Keratinocyte (primary cell): ENCODE measurements at regions not wholly inside any gene's neighbourhood (a gene's known extent, or its start where the extent isn't known, plus 50 kb on each side); places are given as distances from the start of the nearest gene placed in this dataset.

Experiments
- DNase-seq: peaks from one replicate; pipeline ENCODE4 v3.0.0-alpha.2; 2011; ENCODE audit warnings: low read depth, missing footprints, low spot score
- FAIRE-seq: peaks from 2 replicates; lab custom pipeline; 2011; peaks lifted over from hg19 to GRCh38; lab: Jason Lieb, UNC
- H2AFZ ChIP-seq: 2 replicates; pipeline ENCODE4 v1.6.0; 2012; ENCODE audit warnings: low read length, control low read depth, inconsistent platforms; ENCODE audit not compliant: control insufficient read depth
- H3K27ac ChIP-seq: 2 replicates; pipeline ENCODE4 v1.5.1; 2011; ENCODE audit warnings: low read length; ENCODE audit not compliant: control insufficient read depth, insufficient read depth
- H3K27me3 ChIP-seq: 3 replicates; pipeline ENCODE4 v1.6.0; 2011; ENCODE audit warnings: low read length; ENCODE audit not compliant: control insufficient read depth, insufficient read depth; ENCODE audit errors: extremely low read depth
- H3K36me3 ChIP-seq, 2 experiments: 2 replicates in 1 of 2; 3 replicates in 1 of 2; pipeline ENCODE4 v1.5.1; 2011; ENCODE audit warnings: low read length in 2 of 2, mild to moderate bottlenecking in 1 of 2; ENCODE audit not compliant: control insufficient read depth in 2 of 2, insufficient read depth in 2 of 2; ENCODE audit errors: extremely low read depth in 1 of 2
- H3K4me1 ChIP-seq: 3 replicates; pipeline ENCODE4 v1.5.1; 2011; ENCODE audit warnings: low read length; ENCODE audit not compliant: control insufficient read depth, insufficient read depth; ENCODE audit errors: extremely low read depth
- H3K4me2 ChIP-seq: 3 replicates; pipeline ENCODE4 v1.6.0; 2011; ENCODE audit warnings: low read depth, low read length; ENCODE audit not compliant: control insufficient read depth, insufficient read depth; ENCODE audit errors: extremely low read depth
- H3K4me3 ChIP-seq, 3 experiments: fragments of 200-600 bp in 1 of 3; sonication (generic) in 1 of 3; 2 replicates in 2 of 3; 3 replicates in 1 of 3; pipeline ENCODE4 v1.5.1; 2011 to 2016; ENCODE audit warnings: low read length in 3 of 3, mild to moderate bottlenecking in 3 of 3, control low read depth in 2 of 3, inconsistent platforms in 1 of 3, low read depth in 1 of 3, mixed read lengths in 1 of 3, mixed run types in 1 of 3, moderate library complexity in 1 of 3; ENCODE audit not compliant: control insufficient read depth in 2 of 3, insufficient read depth in 2 of 3; ENCODE audit errors: extremely low read depth in 1 of 3
- H3K79me2 ChIP-seq: 2 replicates; pipeline ENCODE4 v1.6.0; 2012; ENCODE audit warnings: low read length; ENCODE audit not compliant: control insufficient read depth, insufficient read depth
- H3K9ac ChIP-seq: 3 replicates; pipeline ENCODE4 v1.6.0; 2011; ENCODE audit warnings: low read length; ENCODE audit not compliant: control insufficient read depth, insufficient read depth; ENCODE audit errors: extremely low read depth
- H3K9me1 ChIP-seq: 3 replicates; pipeline ENCODE4 v1.6.0; 2011; ENCODE audit warnings: low read length; ENCODE audit not compliant: control insufficient read depth, insufficient read depth; ENCODE audit errors: extremely low read depth
- H3K9me3 ChIP-seq: 2 replicates; pipeline ENCODE4 v1.5.1; 2012; ENCODE audit warnings: low read depth, low read length; ENCODE audit not compliant: control insufficient read depth
- H4K20me1 ChIP-seq: 3 replicates; pipeline ENCODE4 v1.6.0; 2011; ENCODE audit warnings: low read length; ENCODE audit not compliant: control insufficient read depth, insufficient read depth; ENCODE audit errors: extremely low read depth
- EZH2 ChIP-seq: IDR thresholded peaks from one replicate; pipeline ENCODE4 v1.6.1; 2012; ENCODE audit warnings: inconsistent platforms, mild to moderate bottlenecking, low read length, moderate library complexity
- dilution Hi-C: fragments of 300-500 bp; cut with MboI; formaldehyde crosslinking; loops from one replicate; pipeline ENCODE4 v1.7.0; 2020; ENCODE audit warnings: low sequenced_read_pairs; ENCODE audit not compliant: extremely low pct_ligation_motif_present
- TF ChIP-seq, protein P1 (sequence below), 3 experiments: IDR thresholded peaks in 1 of 3; conservative IDR thresholded peaks in 1 of 3; optimal IDR thresholded peaks in 1 of 3; 2 replicates in 2 of 3; 3 replicates in 1 of 3; pipeline versions ENCODE3 to v1.5.1; 2011; ENCODE audit warnings: low read length in 3 of 3, mild to moderate bottlenecking in 3 of 3, moderate library complexity in 2 of 3, control low read depth in 1 of 3, inconsistent platforms in 1 of 3; ENCODE audit not compliant: insufficient read depth in 2 of 3; ENCODE audit errors: extremely low read depth in 1 of 3

DNA sequence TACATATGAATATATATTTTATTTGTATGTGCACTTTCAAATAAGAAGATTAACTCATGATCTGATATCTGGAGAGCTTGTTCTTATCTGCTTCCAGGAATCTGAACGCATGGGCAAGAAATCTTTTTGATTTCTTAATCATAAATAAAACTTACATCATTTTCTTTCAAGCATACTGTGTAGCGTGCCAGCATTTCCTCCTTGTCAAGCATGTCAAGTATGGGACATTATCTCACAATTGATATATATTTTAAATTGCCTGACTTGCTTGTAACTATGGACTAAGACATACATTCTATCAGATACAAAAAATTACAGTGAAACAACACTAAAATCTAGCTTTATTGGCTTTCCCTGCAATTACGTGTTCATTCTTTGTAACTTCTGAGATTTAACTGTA is 1128.2 kb downstream of the PLA2G4A start:
- dilution Hi-C loops, result no loop called here

DNA sequence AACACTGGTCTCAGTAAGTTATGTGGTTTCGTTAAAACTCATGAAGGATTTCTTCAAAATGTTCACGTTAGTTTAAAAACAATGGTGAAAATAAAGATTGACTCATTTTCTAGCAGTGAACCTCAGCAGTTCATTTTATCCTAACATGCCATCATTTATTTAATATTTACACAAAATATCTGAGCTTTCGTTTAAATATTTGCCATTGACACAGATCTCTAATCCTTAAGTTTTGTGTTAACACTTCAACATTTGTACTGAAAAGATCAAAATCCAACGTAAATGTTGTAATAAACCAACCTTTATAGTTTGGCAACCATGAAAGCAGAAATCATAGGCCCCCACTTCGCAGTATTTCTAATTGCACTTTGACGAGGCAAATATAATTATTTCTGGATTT is 1129.5 kb downstream of the PLA2G4A start:
- TF ChIP-seq, protein P1, sequence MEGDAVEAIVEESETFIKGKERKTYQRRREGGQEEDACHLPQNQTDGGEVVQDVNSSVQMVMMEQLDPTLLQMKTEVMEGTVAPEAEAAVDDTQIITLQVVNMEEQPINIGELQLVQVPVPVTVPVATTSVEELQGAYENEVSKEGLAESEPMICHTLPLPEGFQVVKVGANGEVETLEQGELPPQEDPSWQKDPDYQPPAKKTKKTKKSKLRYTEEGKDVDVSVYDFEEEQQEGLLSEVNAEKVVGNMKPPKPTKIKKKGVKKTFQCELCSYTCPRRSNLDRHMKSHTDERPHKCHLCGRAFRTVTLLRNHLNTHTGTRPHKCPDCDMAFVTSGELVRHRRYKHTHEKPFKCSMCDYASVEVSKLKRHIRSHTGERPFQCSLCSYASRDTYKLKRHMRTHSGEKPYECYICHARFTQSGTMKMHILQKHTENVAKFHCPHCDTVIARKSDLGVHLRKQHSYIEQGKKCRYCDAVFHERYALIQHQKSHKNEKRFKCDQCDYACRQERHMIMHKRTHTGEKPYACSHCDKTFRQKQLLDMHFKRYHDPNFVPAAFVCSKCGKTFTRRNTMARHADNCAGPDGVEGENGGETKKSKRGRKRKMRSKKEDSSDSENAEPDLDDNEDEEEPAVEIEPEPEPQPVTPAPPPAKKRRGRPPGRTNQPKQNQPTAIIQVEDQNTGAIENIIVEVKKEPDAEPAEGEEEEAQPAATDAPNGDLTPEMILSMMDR (optimal IDR thresholded peaks at IDR 0.05 in 1 of 3, IDR thresholded peaks at IDR 0.05 in 1 of 3, conservative IDR thresholded peaks at IDR 0.05 in 1 of 3; ENCODE audit: extremely low read depth in 1 of 3, insufficient read depth in 2 of 3, low read length in 3 of 3), result no peak
- no peak for TF ChIP-seq EZH2
- Histone ChIP-seq H3K4me3 (no peak overlapping the region), H3K9ac (no peak overlapping the region), H2AFZ (no peak overlapping the region), H3K9me3 (no peaks in the 10 kb centered on the region), H4K20me1 (no peaks in the 10 kb centered on the region), H3K27me3 (no peaks in the 10 kb centered on the region), H3K36me3 (no peaks in the 10 kb centered on the region), H3K4me1 (no peaks in the 10 kb centered on the region), H3K79me2 (no peaks in the 10 kb centered on the region), H3K27ac (no peak overlapping the region), H3K4me2 (no peak overlapping the region), H3K9me1 (no peaks in the 10 kb centered on the region)
- dilution Hi-C loops, result no loop called here
- FAIRE-seq (no peak), DNase-seq (no peak)

More for the DNA sequence above, 1128.2 kb downstream of the PLA2G4A start:
- no peak overlapping the region for H3K9ac ChIP-seq
- H2AFZ ChIP-seq, result no peak overlapping the region
- H4K20me1 ChIP-seq, result no peaks in the 10 kb centered on the region
- H3K9me3 ChIP-seq, result no peaks in the 10 kb centered on the region
- H3K27ac ChIP-seq, result no peak overlapping the region
- H3K4me3 ChIP-seq, result no peak overlapping the region
- no peaks in the 10 kb centered on the region for H3K27me3 ChIP-seq
- no peaks in the 10 kb centered on the region for H3K4me1 ChIP-seq
- FAIRE-seq (no peak), DNase-seq (no peak)
- no peaks in the 10 kb centered on the region for H3K36me3 ChIP-seq
- H3K9me1 ChIP-seq, result no peaks in the 10 kb centered on the region
- H3K4me2 ChIP-seq, result no peak overlapping the region
- no peak for TF ChIP-seq EZH2
- TF ChIP-seq, protein P1 (optimal IDR thresholded peaks at IDR 0.05 in 1 of 3, IDR thresholded peaks at IDR 0.05 in 1 of 3, conservative IDR thresholded peaks at IDR 0.05 in 1 of 3; ENCODE audit: extremely low read depth in 1 of 3, insufficient read depth in 2 of 3, low read length in 3 of 3), result no peak
- H3K79me2 ChIP-seq, result no peaks in the 10 kb centered on the region
